Prostate gland (tissue), 2 donors: ENCODE measurements at regions not wholly inside any gene's neighbourhood (a gene's known extent, or its start where the extent isn't known, plus 50 kb on each side); places are given as distances from the start of the nearest gene placed in this dataset.

Source experiments
- DNase-seq: peaks from one replicate; pipeline ENCODE4 v3.0.0-alpha.2; 2019; ENCODE audit warnings: low spot score
- H3K27ac ChIP-seq, 2 donors: fragments of 200-600 bp; sonication (generic); 2 replicates each; pipeline ENCODE4 v1.5.1; 2017 to 2019
- H3K27me3 ChIP-seq: fragments of 200-600 bp; sonication (generic); replicated peaks from 2 replicates; pipeline ENCODE4 v1.5.1; 2019; ENCODE audit not compliant: insufficient read depth
- H3K36me3 ChIP-seq, 2 donors: fragments of 200-600 bp; sonication (generic); 1 replicate in 1 of 2; 2 replicates in 1 of 2; pipeline versions ENCODE4 v1.5.1 to v1.8.1; 2017 to 2019
- H3K4me1 ChIP-seq: fragments of 200-600 bp; sonication (generic); replicated peaks from 2 replicates; pipeline ENCODE4 v1.5.1; 2019
- H3K4me3 ChIP-seq, 2 donors: fragments of 200-600 bp; sonication (generic); 2 replicates each; pipeline ENCODE4 v1.5.1; 2017 to 2019
- H3K9me3 ChIP-seq: fragments of 200-600 bp; sonication (generic); 2 replicates; pipeline ENCODE4 v1.5.1; 2017
- CTCF ChIP-seq, 4 experiments: fragments of 200-600 bp in 2 of 4; fragments of 450-650 bp in 2 of 4; sonication (generic) in 2 of 4; IDR thresholded peaks; 1 replicate in 3 of 4; 2 replicates in 1 of 4; pipeline ENCODE4 v1.5.1; 2016 to 2019; ENCODE audit warnings: antibody characterized with exemption in 4 of 4, mild to moderate bottlenecking in 2 of 4, moderate library complexity in 2 of 4
- POLR2A ChIP-seq: fragments of 450-650 bp; IDR thresholded peaks from one replicate; pipeline ENCODE4 v1.6.1; 2016; ENCODE audit warnings: antibody characterized with exemption, mild to moderate bottlenecking
- POLR2AphosphoS5 ChIP-seq: sonication (generic); formaldehyde crosslinking; IDR thresholded peaks from one replicate; pipeline ENCODE4 v1.6.1; 2017; ENCODE audit warnings: antibody characterized with exemption
- WGBS: methylation state at CpG from one replicate; pipeline ENCODE4 v1.1.5; 2018; 5-methylcytosine and 5-hydroxymethylcytosine counted together
- intact Hi-C: fragments of 100-400 bp; cut with DNase I; formaldehyde crosslinking; loops from one replicate; pipeline ENCODE4 v1.14.2; 2022

- intact Hi-C loops, result no loop called here
- no peak overlapping the region for H3K27ac ChIP-seq
- no peaks in the 10 kb centered on the region for H3K27me3 ChIP-seq
- H3K36me3 ChIP-seq, result no peaks in the 10 kb centered on the region
- WGBS, result 64% methylated on average over 3 of the region's 3 CpGs
- no peaks in the 10 kb centered on the region for H3K4me1 ChIP-seq
- H3K9me3 ChIP-seq, result no peaks in the 10 kb centered on the region
- H3K4me3 ChIP-seq, result no peak overlapping the region
- TF ChIP-seq POLR2AphosphoS5 (no peak), POLR2A (no peak), CTCF (IDR thresholded peaks at IDR 0.05) (no peak)
- no peak for DNase-seq
Observed at GRCh38 chr3:95751509-95751908, 1062.9 kb upstream of the EPHA6 start.

- DNase-seq, result no peak
- Histone ChIP-seq H3K36me3 (no peaks in the 10 kb centered on the region), H3K9me3 (no peaks in the 10 kb centered on the region), H3K4me3 (no peak overlapping the region), H3K27ac (no peak overlapping the region), H3K4me1 (no peaks in the 10 kb centered on the region), H3K27me3 (no peaks in the 10 kb centered on the region)
- WGBS, result 98% methylated on average over 2 of the region's 2 CpGs
- intact Hi-C loops, result no loop called here
- TF ChIP-seq POLR2A (no peak), POLR2AphosphoS5 (no peak)
Observed at GRCh38 chr3:95752199-95752598, 1062.2 kb upstream of the EPHA6 start.

- no peaks in the 10 kb centered on the region for H3K36me3 ChIP-seq
- 87% methylated on average over 4 of the region's 4 CpGs for WGBS
- no peaks in the 10 kb centered on the region for H3K4me1 ChIP-seq
Observed at GRCh38 chr3:95758707-95759106, 1055.7 kb upstream of the EPHA6 start.

GRCh38 chr3:95759614-95760301, 1054.6 kb upstream of the EPHA6 start:
- no peaks in the 10 kb centered on the region for H3K36me3 ChIP-seq
- no peaks in the 10 kb centered on the region for H3K27me3 ChIP-seq
- intact Hi-C loops, result no loop called here
- H3K9me3 ChIP-seq, result no peaks in the 10 kb centered on the region
- WGBS, result 94% methylated on average over 6 of the region's 6 CpGs
- H3K4me3 ChIP-seq, result no peak overlapping the region
- H3K27ac ChIP-seq, result no peak overlapping the region
- H3K4me1 ChIP-seq, result no peaks in the 10 kb centered on the region
- TF ChIP-seq POLR2A, result no peak
- no peak for TF ChIP-seq POLR2AphosphoS5
- no peak for TF ChIP-seq CTCF (IDR thresholded peaks at IDR 0.05)
- DNase-seq, result no peak

More at GRCh38 chr3:95758707-95759106, 1055.7 kb upstream of the EPHA6 start:
- no peak overlapping the region for H3K4me3 ChIP-seq
- intact Hi-C loops, result no loop called here
- H3K9me3 ChIP-seq, result no peaks in the 10 kb centered on the region
- no peaks in the 10 kb centered on the region for H3K27me3 ChIP-seq
- DNase-seq, result no peak
- TF ChIP-seq POLR2AphosphoS5 (no peak), POLR2A (no peak), CTCF (IDR thresholded peaks at IDR 0.05) (no peak)
- H3K27ac ChIP-seq, result no peak overlapping the region

- Histone ChIP-seq H3K27ac (no peak overlapping the region), H3K4me1 (no peaks in the 10 kb centered on the region), H3K27me3 (no peaks in the 10 kb centered on the region), H3K36me3 (no peaks in the 10 kb centered on the region), H3K4me3 (no peak overlapping the region), H3K9me3 (no peaks in the 10 kb centered on the region)
- no peak for TF ChIP-seq CTCF (IDR thresholded peaks at IDR 0.05)
- no peak for TF ChIP-seq POLR2A
- intact Hi-C loops, result no loop called here
- DNase-seq, result no peak
- WGBS, result 68% methylated on average over 5 of the region's 5 CpGs
Observed at GRCh38 chr3:95775486-95776094, 1038.8 kb upstream of the EPHA6 start.
